OCI-LY7 (cell line): ENCODE measurements at regions not wholly inside any gene's neighbourhood (a gene's known extent, or its start where the extent isn't known, plus 50 kb on each side); places are given as distances from the start of the nearest gene placed in this dataset.

Source experiments
- BruUV-seq: library from RNA; stranded (reverse); fragments of 400-500 nt; replicated peaks from 2 replicates; lab custom pipeline; 2021; lab: Mats Ljungman, UMichigan
- CTCF ChIA-PET: fragments of 300-600 bp; sonication (Branson Sonifier 250); formaldehyde crosslinking; loops from one replicate; lab custom pipeline; 2022; ENCODE audit warnings: antibody characterized with exemption; ENCODE audit not compliant: unreplicated experiment; lab: Charles Lee
- POLR2A ChIA-PET: fragments of 300-600 bp; sonication (Branson Sonifier 250); formaldehyde crosslinking; loops from one replicate; lab custom pipeline; 2022; ENCODE audit warnings: antibody characterized with exemption; lab: Charles Lee
- DNase-seq: peaks from one replicate; pipeline ENCODE4 v3.0.0-alpha.2; 2015; ENCODE audit warnings: low spot score
- H2AFZ ChIP-seq: fragments of 200-600 bp; sonication (generic), shearing (Covaris generic); 2 replicates; pipeline ENCODE4 v1.6.1; 2014; ENCODE audit warnings: mild to moderate bottlenecking, antibody characterized with exemption, low read length, moderate library complexity
- H3K27ac ChIP-seq: fragments of 200-600 bp; sonication (generic); 2 replicates; pipeline ENCODE4 v1.5.1; 2014; ENCODE audit warnings: mixed run types, low read depth, mild to moderate bottlenecking, moderate library complexity, low read length, inconsistent platforms; ENCODE audit not compliant: poor library complexity, severe bottlenecking
- H3K36me3 ChIP-seq: fragments of 200-600 bp; sonication (generic); 2 replicates; pipeline ENCODE4 v1.6.1; 2014; ENCODE audit warnings: mild to moderate bottlenecking, antibody characterized with exemption, low read length, moderate library complexity, mixed read lengths; ENCODE audit not compliant: insufficient read depth
- H3K4me1 ChIP-seq: fragments of 200-600 bp; sonication (generic); 2 replicates; pipeline ENCODE4 v1.5.1; 2014; ENCODE audit warnings: mild to moderate bottlenecking, low read length; ENCODE audit not compliant: insufficient read depth, poor library complexity, severe bottlenecking
- H3K4me2 ChIP-seq: fragments of 200-600 bp; sonication (generic); 2 replicates; pipeline ENCODE4 v1.6.1; 2014; ENCODE audit warnings: mild to moderate bottlenecking, low read length
- H3K4me3 ChIP-seq: fragments of 200-600 bp; sonication (generic); 2 replicates; pipeline ENCODE4 v1.5.1; 2014; ENCODE audit warnings: mild to moderate bottlenecking, low read depth, low read length; ENCODE audit not compliant: poor library complexity, severe bottlenecking
- H3K79me2 ChIP-seq: fragments of 200-600 bp; sonication (generic); 2 replicates; pipeline ENCODE4 v1.6.1; 2016; ENCODE audit warnings: low read depth, mild to moderate bottlenecking, low read length, moderate library complexity, mixed read lengths; ENCODE audit not compliant: insufficient read depth
- H3K9me2 ChIP-seq: fragments of 200-600 bp; sonication (generic); 2 replicates; pipeline ENCODE4 v1.6.1; 2016; ENCODE audit warnings: mild to moderate bottlenecking, low read length, mixed read lengths; ENCODE audit not compliant: insufficient read depth
- H3K9me3 ChIP-seq: fragments of 200-600 bp; sonication (generic); 2 replicates; pipeline ENCODE4 v1.6.1; 2014; ENCODE audit warnings: mild to moderate bottlenecking, mixed run types, low read length, mixed read lengths
- H4K20me1 ChIP-seq: fragments of 200-600 bp; sonication (generic); 2 replicates; pipeline ENCODE4 v1.6.1; 2014; ENCODE audit warnings: mild to moderate bottlenecking, antibody characterized with exemption, low read length, moderate library complexity, mixed read lengths; ENCODE audit not compliant: insufficient read depth
- CTCF ChIP-seq: fragments of 200-600 bp; sonication (generic); conservative IDR thresholded peaks from 2 replicates; pipeline ENCODE4 v1.5.1; 2014; ENCODE audit warnings: mild to moderate bottlenecking, antibody characterized with exemption, low read length, moderate library complexity, mixed read lengths
- EZH2phosphoT487 ChIP-seq: fragments of 200-600 bp; sonication (generic); IDR thresholded peaks from 2 replicates; pipeline ENCODE4 v1.6.1; 2018; ENCODE audit warnings: low read depth, borderline replicate concordance, mild to moderate bottlenecking, mixed run types, antibody characterized with exemption, low read length, moderate library complexity, mixed read lengths
- intact Hi-C: fragments of 100-400 bp; cut with micrococcal nuclease; formaldehyde crosslinking; loops from one replicate; pipeline ENCODE4 v1.10.0; 2022; ENCODE audit not compliant: unreplicated experiment

- CTCF ChIA-PET = no interaction called here
- no peaks in the 10 kb centered on the region for H3K9me2 ChIP-seq
- no peaks in the 10 kb centered on the region for H4K20me1 ChIP-seq
- no peak overlapping the region for H3K27ac ChIP-seq
- no TSS peak for BruUV-seq
- H3K79me2 ChIP-seq = no peaks in the 10 kb centered on the region
- no peak for DNase-seq
- no peak for TF ChIP-seq CTCF
- TF ChIP-seq EZH2phosphoT487 = no peak
- H3K4me1 ChIP-seq = peaks cover 28% of the 10 kb centered on the region
- intact Hi-C loops = no loop called here
- H3K9me3 ChIP-seq = peaks cover 8% of the 10 kb centered on the region; the same call in 1 of the 2 replicates
- POLR2A ChIA-PET = interaction anchor here (0.6 kb wide), 1 partner anchor 159 kb away, joined by 3 read pairs; no protein-coding TSS in a partner anchor
- no peak overlapping the region for H3K4me2 ChIP-seq
- H3K36me3 ChIP-seq = no peaks in the 10 kb centered on the region; the same call in 1 of the 2 replicates
- no peak overlapping the region for H3K4me3 ChIP-seq
- H2AFZ ChIP-seq = no peak overlapping the region
These were observed 519.1 kb downstream of the RNF144A start for GRCh38 chr2:7436096-7436906.

- Histone ChIP-seq H3K4me3 (no peak overlapping the region), H2AFZ (peak overlapping the region; percentile 66; the same call in 1 of the 2 replicates), H4K20me1 (no peaks in the 10 kb centered on the region), H3K9me2 (no peaks in the 10 kb centered on the region), H3K36me3 (no peaks in the 10 kb centered on the region; the same call in 1 of the 2 replicates), H3K9me3 (peaks cover 8% of the 10 kb centered on the region; the same call in 1 of the 2 replicates), H3K4me2 (peak overlapping the region; percentile 9; the same call in 1 of the 2 replicates), H3K27ac (no peak overlapping the region), H3K79me2 (no peaks in the 10 kb centered on the region), H3K4me1 (peaks cover 23% of the 10 kb centered on the region)
- no peak for DNase-seq
- BruUV-seq = no TSS peak
- CTCF ChIA-PET = no interaction called here
- POLR2A ChIA-PET = interaction anchor here (0.7 kb wide), 2 partner anchors 24 to 683 kb away, joined by 3 read pairs; no protein-coding TSS in a partner anchor
- TF ChIP-seq CTCF = no peak
- no peak for TF ChIP-seq EZH2phosphoT487
- intact Hi-C loops = no loop called here
These were observed 519.9 kb downstream of the RNF144A start for GRCh38 chr2:7437141-7437540.
